Astrocyte (in vitro differentiated cells and primary cell): ENCODE measurements at regions not wholly inside any gene's neighbourhood (a gene's known extent, or its start where the extent isn't known, plus 50 kb on each side); places are given as distances from the start of the nearest gene placed in this dataset.

Experiments
- EZH2 ChIP-seq: IDR thresholded peaks from 2 replicates; pipeline ENCODE4 v1.6.1; 2012; ENCODE audit warnings: mild to moderate bottlenecking, low read length, inconsistent platforms; ENCODE audit not compliant: insufficient read depth
- TF ChIP-seq, protein P1 (sequence below): IDR thresholded peaks from 2 replicates; pipeline ENCODE4 v1.5.1; 2011; ENCODE audit warnings: low read depth, mild to moderate bottlenecking, inconsistent platforms, low read length, moderate library complexity; ENCODE audit not compliant: insufficient read depth

DNA sequence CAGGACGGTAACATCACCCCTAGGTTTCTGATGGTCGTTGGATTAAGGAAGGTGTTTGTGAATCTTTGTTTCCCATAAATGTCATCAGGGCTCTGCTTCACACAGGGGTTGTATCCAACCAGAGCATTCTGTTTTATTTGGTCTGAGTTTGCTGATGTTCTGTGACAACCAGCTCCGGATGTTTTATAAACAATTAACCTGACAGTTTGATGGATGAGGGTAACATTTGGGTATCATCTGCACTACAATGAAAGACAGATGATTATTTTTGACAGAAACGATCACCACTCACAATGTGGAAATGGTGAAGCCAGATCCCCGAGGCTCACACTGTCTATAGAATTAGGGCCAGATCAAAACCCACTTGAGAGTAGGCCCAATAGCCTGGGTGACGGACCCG lies 107.1 kb downstream of the CDC42EP3 start:
- TF ChIP-seq, protein P1, sequence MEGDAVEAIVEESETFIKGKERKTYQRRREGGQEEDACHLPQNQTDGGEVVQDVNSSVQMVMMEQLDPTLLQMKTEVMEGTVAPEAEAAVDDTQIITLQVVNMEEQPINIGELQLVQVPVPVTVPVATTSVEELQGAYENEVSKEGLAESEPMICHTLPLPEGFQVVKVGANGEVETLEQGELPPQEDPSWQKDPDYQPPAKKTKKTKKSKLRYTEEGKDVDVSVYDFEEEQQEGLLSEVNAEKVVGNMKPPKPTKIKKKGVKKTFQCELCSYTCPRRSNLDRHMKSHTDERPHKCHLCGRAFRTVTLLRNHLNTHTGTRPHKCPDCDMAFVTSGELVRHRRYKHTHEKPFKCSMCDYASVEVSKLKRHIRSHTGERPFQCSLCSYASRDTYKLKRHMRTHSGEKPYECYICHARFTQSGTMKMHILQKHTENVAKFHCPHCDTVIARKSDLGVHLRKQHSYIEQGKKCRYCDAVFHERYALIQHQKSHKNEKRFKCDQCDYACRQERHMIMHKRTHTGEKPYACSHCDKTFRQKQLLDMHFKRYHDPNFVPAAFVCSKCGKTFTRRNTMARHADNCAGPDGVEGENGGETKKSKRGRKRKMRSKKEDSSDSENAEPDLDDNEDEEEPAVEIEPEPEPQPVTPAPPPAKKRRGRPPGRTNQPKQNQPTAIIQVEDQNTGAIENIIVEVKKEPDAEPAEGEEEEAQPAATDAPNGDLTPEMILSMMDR, result no peak
- no peak for TF ChIP-seq EZH2
